Neutrophil (primary cell): ENCODE measurements at regions not wholly inside any gene's neighbourhood (a gene's known extent, or its start where the extent isn't known, plus 50 kb on each side); places are given as distances from the start of the nearest gene placed in this dataset.
A peak's percentile ranks its signal among the peaks of the same experiment; 100 is the strongest.

Experiments used
- H3K27ac ChIP-seq: fragments of 200-600 bp; sonication (generic); 2 replicates; pipeline ENCODE4 v1.5.1; 2016; ENCODE audit warnings: mild to moderate bottlenecking, moderate library complexity
- H3K27me3 ChIP-seq: fragments of 200-600 bp; sonication (generic); 2 replicates; pipeline ENCODE4 v1.6.0; 2016; ENCODE audit warnings: mild to moderate bottlenecking
- H3K36me3 ChIP-seq: fragments of 200-600 bp; sonication (generic); 2 replicates; pipeline ENCODE4 v1.5.1; 2017
- H3K4me1 ChIP-seq, 2 experiments: fragments of 200-600 bp in 1 of 2; sonication (generic) in 1 of 2; 1 replicate in 1 of 2; 2 replicates in 1 of 2; pipeline versions ENCODE4 v1.5.1 to v1.6.1; 2013 to 2016; ENCODE audit warnings: low read depth in 1 of 2, low read length in 1 of 2, mild to moderate bottlenecking in 1 of 2, moderate library complexity in 1 of 2; ENCODE audit not compliant: control insufficient read depth in 1 of 2, insufficient read depth in 1 of 2
- H3K4me3 ChIP-seq, 2 experiments: fragments of 200-600 bp in 1 of 2; sonication (generic) in 1 of 2; 1 replicate in 1 of 2; 2 replicates in 1 of 2; pipeline ENCODE4 v1.5.1; 2013 to 2016; ENCODE audit warnings: low read depth in 1 of 2, low read length in 1 of 2, mild to moderate bottlenecking in 1 of 2, moderate library complexity in 1 of 2
- H3K9me3 ChIP-seq: fragments of 200-600 bp; sonication (generic); 2 replicates; pipeline ENCODE4 v1.5.1; 2016
- TF ChIP-seq, protein P1 (sequence below): fragments of 200-600 bp; sonication (generic); IDR thresholded peaks from 2 replicates; pipeline ENCODE4 v1.5.1; 2016; ENCODE audit warnings: antibody characterized with exemption

DNA sequence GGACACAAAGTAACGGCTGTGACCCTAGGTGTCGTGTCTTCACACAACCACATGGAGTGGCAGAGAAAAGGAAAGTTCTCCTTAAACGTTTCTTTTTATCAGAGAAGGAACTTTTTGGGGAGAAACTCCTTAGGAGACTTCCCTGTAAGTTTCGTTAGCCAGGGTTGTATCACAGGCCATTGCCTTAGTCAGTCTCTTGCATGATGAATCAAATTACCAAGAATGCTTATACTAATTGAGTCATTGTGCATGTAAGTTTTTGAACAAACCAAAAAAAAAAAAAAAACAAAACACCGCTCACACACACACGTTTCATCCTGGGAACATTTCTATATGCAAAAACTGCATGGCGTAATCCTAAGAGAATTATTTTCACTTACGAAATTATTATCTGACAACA lies 150.4 kb upstream of the SATB1 start:
- Histone ChIP-seq H3K9me3 (no peaks in the 10 kb centered on the region), H3K4me3 (no peak overlapping the region), H3K4me1 (peaks cover 6 to 13% of the 10 kb centered on the region in 2 experiments), H3K36me3 (no peaks in the 10 kb centered on the region), H3K27ac (no peak overlapping the region), H3K27me3 (no peaks in the 10 kb centered on the region)
- TF ChIP-seq, protein P1, sequence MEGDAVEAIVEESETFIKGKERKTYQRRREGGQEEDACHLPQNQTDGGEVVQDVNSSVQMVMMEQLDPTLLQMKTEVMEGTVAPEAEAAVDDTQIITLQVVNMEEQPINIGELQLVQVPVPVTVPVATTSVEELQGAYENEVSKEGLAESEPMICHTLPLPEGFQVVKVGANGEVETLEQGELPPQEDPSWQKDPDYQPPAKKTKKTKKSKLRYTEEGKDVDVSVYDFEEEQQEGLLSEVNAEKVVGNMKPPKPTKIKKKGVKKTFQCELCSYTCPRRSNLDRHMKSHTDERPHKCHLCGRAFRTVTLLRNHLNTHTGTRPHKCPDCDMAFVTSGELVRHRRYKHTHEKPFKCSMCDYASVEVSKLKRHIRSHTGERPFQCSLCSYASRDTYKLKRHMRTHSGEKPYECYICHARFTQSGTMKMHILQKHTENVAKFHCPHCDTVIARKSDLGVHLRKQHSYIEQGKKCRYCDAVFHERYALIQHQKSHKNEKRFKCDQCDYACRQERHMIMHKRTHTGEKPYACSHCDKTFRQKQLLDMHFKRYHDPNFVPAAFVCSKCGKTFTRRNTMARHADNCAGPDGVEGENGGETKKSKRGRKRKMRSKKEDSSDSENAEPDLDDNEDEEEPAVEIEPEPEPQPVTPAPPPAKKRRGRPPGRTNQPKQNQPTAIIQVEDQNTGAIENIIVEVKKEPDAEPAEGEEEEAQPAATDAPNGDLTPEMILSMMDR = no peak

DNA sequence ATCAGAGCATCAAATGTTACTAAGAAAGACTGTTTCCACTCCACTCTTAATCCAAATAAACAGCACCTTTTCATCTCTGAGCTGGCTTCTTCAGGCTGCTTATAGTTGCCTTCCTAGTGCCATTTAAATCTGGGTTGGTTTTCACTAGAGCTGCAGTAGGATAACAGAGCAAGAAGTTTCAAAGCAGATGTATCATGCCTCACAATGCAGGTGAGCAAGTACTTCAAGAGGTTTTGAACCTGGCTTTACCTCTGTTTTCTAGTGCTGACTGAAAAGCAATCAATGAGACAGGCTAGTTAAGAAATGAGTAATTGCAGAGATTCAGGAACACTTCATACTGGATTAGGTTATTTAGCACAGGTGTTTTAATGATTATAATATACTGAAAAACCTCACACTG lies 147.7 kb upstream of the SATB1 start:
- Histone ChIP-seq H3K4me1 (no peaks in the 10 kb centered on the region), H3K9me3 (no peaks in the 10 kb centered on the region), H3K4me3 (no peak overlapping the region), H3K27ac (no peak overlapping the region), H3K36me3 (no peaks in the 10 kb centered on the region), H3K27me3 (no peaks in the 10 kb centered on the region)
- TF ChIP-seq, protein P1 = no peak

DNA sequence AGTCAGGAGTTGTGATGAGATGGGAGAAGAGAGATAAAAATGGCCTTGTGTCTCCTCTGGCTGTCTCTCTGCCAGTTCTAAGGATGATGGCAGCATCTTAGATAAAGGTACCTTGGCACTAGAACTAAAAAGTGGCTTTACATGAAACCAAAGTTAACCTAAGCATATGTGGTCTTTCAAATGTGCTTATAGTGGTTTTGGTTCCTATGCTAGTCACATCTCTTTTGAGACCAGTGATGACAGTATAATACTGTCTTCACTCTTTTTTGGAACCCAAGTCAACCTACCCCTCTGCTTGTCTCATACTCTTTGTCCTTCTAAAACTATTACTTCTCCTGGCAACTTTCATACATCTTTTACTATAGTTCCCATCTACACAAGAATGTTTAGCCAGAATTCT lies 142.2 kb upstream of the SATB1 start:
- H3K27ac ChIP-seq = no peak overlapping the region
- H3K27me3 ChIP-seq = no peaks in the 10 kb centered on the region
- no peaks in the 10 kb centered on the region for H3K36me3 ChIP-seq
- no peaks in the 10 kb centered on the region for H3K4me1 ChIP-seq
- H3K9me3 ChIP-seq = no peaks in the 10 kb centered on the region
- TF ChIP-seq, protein P1 = no peak
- no peak overlapping the region for H3K4me3 ChIP-seq

DNA sequence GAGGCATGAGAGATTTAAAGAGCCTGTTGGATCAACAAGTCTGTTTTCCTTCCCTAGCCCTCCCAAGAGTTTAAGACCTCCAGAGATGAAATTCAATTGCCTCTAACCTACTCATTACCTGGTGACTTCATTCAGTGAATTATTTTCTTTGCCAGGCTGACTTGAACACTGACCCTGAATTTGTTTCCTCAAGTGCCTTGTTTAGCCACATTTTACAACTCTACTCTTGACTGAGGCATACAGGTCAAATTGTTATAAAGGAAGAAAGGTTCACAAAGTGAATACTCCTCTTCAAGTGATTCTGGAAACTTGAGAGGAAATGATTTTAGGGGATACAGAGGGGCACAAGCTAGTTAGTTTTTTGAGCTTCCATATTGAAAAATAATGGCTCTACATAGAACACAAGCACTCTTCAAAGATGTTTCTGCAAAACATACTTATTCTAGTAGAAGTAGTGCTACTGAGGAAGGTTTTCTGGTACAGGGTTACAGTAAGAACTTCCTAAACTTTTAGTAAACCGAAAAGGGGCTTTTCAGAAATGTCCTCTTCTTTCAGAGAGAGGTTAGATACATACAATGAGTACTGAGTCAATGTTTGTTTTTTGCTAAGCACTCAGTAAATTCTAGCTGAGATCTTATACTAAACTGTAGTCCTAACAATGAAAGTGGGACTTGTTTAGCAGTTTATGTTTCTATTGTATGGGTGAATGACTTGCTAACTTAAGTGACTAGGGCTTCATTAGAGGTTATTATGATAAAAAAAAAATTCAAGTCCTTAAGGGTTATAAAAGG lies 137.4 kb upstream of the SATB1 start:
- Histone ChIP-seq H3K36me3 (no peaks in the 10 kb centered on the region), H3K4me1 (peaks cover 0 to 3% of the 10 kb centered on the region in 2 experiments), H3K27ac (no peak overlapping the region), H3K27me3 (no peaks in the 10 kb centered on the region), H3K9me3 (no peaks in the 10 kb centered on the region), H3K4me3 (no peak overlapping the region)
- TF ChIP-seq, protein P1 = no peak

DNA sequence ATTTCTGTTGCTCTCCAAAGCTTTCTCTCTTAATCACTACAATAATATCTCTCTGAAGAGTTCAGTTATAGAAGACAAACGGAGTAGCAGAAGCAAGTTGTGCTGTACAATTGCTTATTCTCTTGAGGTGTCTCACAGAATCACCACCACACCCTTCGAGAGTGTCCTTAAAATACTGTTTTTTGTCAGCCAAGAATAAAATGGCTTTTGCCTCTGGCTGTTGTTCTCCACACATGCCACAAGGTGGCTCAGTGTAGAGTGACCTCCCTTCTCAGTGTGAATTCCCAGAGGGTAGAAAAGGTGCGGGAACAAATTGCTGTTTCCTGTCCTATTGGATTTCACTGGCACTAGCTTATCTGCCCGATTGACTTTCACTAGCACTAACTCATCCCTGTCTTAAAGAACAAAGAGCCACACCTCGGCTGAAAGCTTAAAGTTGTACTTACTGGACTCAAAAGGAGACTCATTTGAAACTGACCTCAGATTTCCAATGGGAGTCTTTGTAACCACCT lies 134.2 kb upstream of the SATB1 start:
- TF ChIP-seq, protein P1 = peak; percentile 58
- H3K9me3 ChIP-seq = no peaks in the 10 kb centered on the region
- H3K4me3 ChIP-seq = no peak overlapping the region

More for the DNA sequence above, 134.2 kb upstream of the SATB1 start:
- Histone ChIP-seq H3K36me3 (no peaks in the 10 kb centered on the region), H3K4me1 (peaks cover 0 to 3% of the 10 kb centered on the region in 2 experiments), H3K27me3 (no peaks in the 10 kb centered on the region), H3K27ac (no peak overlapping the region)
